HG03045 (cell line): ENCODE measurements at regions not wholly inside any gene's neighbourhood (a gene's known extent, or its start where the extent isn't known, plus 50 kb on each side); places are given as distances from the start of the nearest gene placed in this dataset.
"Not testable (repeated sequence)": the region's sequence is repeated elsewhere in the genome, so short reads cannot be mapped to it uniquely, and the experiment has no call there.

Experiments
- ATAC-seq: cut with Tn5 transposase; IDR thresholded peaks from one replicate; pipeline ENCODE4 v1.9.1; 2021; ENCODE audit warnings: mild to moderate bottlenecking, moderate library complexity; ENCODE audit not compliant: unreplicated experiment

DNA sequence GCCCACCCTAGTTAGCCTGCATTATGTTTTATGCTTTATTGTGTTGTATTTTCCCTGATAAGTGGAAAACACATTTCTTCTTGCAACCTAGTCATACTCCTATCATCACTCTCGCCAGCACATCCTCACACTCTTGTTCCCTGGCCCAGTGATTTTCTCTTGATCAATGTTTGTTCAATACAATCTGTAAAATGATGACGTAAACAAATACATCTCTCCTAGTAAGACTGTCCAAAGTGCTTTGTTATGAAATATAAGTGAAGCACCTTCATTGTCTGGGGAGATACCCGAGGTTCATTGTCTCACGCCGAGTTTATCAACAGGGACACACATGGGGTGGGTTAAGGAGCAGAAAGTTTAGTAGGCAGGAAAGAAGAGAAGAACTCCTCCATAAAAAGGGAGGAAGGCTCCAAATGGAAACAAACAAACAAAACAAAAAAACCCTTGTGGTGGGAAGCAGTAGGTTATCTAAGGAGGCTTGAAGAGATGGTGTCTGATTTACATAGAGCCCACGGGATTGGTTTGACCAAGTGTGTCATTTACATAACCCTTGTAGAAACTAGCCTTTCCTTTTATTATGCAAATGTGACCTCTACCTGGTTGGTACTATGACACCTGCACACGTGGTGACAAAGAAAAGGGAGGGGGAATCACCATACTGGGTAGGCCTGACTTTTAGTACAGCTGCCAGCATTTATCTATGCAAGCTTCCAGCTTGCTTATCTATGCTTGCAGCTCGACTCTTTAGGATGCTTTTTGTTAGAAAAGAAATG, 1317.9 kb upstream of the SPRY2 start:
- no peak for ATAC-seq

DNA sequence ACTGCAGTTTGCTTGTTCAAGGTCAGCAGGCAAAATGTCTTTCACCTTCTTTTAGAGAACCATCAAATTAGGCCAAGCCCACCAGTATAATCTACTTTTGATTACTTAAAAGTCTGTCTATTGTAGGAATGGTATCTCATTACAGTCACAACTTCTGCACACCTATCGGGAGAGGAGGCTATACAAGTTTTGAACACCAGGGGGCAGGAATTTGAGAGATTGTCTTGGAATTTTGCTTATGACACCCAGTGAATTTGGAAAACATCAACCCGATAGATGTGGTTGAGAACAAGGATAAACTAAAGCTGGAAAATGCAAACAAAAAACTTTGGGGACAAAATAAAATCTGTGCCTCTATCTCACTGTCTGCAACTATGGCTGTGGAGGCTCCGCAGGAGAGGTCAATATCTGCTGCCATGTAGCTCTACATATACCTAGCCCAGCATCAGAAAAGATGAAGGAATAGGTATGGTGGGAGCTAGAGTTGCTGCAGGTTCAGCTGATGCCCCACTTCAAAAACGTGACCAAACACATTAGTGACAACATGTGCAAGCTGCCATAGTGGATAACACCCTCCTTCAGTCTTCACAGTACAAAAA, 1299.2 kb upstream of the SPRY2 start:
- ATAC-seq, result no peak

DNA sequence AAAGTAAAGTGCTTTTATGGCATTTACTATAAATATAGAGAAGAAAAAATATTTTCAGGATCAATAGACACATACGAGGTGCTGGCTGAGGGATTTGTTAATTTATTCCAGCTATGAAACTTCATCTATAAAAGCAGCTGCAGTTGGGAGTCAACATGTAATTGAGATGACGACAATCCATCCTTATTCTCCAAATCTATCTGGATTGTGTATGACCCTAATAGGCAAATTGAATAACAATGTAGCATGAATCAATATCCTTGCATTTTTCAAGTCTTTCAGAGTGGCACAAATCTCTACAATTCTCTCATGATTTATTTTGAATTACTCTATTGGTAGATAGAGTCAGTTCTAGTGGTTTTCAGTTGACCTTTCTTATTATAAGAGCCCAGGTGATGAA, 1296.5 kb upstream of the SPRY2 start:
- ATAC-seq, result no peak

DNA sequence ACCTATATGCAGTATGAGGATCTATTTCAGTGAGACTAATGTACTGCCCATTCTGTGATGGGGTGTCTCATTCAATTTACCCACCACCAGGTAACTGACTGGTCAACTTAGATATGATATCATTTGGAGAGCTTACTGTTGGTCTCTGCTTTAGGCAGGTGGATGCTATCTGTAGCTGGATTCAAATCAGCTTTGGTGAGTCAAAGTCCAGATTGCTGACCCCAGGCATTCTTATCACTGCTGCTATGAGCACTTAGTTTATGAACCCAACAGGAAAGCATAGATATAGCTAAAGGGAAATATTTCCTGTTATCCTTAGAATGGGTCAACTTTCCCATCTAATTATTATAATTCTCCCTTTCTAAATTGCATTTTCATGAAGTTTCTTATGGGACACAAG, 1295.2 kb upstream of the SPRY2 start:
- no peak for ATAC-seq

DNA sequence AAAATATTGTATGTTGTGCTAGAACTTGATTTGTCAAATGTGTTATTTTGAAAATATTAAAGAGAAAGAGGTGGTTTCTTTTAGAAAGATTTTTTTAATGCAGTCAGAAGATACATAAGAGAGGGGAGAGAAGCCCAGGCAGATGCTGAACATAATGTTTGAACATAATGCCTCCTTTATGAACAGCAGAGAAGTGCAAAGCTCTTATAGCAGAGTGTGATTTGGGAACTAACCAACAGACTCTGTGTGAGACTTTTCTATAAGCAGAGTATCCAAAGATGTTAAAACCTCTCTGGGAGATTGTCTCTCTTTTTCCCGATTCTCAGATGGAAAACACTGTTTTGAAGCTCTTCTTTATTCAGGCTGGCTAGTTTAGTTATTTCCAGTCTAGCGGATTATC, 1274.1 kb upstream of the SPRY2 start:
- no peak for ATAC-seq

DNA sequence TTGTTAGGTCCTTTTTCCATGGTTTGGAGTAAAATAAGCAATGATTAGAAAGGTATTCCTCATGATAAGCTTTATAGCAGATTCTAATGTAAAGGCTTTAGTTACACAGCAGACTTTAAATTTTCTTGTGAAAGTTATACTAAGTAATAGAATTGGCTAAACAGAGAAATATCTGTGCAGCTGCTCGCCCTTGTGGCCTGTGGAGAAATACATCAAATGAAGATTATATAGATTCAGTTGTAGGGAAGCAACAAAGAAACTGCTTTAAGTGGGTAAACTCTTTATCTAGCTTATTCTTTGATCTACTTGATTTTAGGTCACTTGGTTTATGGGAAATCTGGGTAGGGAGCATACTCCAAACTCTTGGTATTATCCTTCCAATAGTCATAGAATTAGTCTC, 1269.7 kb upstream of the SPRY2 start:
- ATAC-seq, result no peak

DNA sequence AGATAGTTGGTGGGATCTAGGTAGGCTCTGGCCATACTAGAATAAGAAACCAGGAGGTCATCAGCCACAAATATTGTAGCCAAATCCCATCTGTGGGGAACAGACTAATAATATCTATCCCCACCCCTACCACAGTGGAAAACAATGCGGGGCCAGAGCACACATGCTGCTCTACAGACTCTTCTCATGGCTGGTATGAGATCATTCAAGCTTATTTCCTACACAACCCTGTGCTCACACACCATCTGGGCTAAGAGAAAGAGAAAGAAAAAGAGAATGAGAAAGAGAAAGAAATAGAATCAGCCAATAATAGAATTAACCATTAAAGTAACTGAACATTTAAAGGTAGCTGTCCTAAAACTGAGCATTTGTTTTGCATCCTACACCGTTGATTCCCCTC, 1268.4 kb upstream of the SPRY2 start:
- ATAC-seq, result no peak

DNA sequence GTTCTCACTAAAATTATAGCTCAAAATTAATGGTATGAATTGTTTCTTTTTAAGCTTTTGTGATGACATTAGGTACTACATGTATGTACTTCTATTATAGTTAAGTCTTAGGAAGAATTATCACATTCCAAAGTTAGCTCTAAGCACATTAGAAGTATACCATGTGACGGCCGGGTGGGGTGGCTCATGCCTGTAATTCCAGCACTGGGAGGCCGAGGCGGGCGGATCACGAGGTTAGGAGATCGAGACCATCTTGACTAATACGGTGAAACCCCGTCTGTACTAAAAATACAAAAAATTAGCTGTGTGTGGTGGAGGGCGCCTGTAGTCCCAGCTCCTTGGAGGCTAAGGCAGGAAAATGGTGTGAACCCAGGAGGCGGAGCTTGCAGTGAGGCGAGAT, 1265.1 kb upstream of the SPRY2 start:
- ATAC-seq, result no peak

DNA sequence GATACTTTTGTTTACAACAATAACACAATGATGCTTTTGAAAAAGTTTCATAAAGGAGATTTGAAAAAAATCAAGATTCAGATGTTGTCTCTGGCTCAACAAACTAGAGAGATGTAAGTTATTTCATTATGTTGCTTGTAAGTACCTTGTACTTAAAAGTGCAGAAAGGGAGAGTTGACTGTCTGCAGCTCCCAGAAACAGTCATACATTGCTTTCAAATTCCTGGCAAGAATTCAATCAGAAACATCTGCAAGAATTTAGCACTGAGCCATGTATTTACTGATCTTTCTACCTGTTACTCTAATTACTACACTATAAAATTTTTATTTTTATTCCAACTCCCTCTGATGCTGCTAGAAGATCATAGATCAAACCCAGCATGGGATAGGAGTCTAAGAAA, 1261.3 kb upstream of the SPRY2 start:
- ATAC-seq, result no peak

DNA sequence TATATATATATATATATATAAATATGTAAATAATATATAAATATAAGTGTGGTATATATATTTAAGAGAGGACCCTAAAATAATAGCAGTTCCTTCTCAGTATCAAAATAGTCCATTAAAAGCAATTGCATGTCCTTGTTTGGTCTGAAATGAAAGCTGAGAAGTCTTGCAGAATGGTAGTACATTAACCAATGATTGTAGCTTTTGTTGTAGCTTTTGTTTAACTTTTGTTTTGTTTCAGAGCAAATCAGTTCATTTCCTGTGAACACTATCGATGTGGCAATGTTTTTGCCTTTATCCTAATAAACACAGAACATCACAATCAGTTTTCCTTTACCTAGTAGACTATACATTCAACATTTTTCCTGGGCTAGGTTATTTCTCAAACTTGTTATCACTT, 1256.2 kb upstream of the SPRY2 start:
- ATAC-seq, result no peak

DNA sequence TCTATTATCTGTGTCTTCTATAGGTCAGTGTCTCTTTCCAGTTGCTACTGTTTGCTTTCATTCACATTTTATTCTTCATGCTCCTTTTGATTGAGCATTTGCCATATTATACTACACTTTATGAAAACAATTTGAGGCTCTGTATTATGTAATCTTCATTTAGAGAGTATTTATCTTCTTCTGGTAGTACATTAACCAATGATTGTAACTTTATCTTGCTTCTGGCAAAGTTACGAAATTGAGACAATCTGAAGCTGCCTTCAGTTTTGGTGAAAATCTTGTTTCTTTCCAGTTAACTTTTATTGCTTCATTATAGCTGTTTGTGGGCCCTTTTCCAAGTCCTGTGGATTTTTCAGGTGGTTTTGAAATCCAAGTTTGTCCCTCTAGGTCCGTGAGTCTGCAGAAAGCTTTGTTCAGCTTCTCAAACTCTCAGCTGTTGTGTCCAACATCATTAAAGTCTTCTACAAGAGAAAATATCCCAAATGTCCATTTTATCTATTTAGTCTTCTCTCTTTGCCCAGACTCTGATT, 1255.4 kb upstream of the SPRY2 start:
- no peak for ATAC-seq

DNA sequence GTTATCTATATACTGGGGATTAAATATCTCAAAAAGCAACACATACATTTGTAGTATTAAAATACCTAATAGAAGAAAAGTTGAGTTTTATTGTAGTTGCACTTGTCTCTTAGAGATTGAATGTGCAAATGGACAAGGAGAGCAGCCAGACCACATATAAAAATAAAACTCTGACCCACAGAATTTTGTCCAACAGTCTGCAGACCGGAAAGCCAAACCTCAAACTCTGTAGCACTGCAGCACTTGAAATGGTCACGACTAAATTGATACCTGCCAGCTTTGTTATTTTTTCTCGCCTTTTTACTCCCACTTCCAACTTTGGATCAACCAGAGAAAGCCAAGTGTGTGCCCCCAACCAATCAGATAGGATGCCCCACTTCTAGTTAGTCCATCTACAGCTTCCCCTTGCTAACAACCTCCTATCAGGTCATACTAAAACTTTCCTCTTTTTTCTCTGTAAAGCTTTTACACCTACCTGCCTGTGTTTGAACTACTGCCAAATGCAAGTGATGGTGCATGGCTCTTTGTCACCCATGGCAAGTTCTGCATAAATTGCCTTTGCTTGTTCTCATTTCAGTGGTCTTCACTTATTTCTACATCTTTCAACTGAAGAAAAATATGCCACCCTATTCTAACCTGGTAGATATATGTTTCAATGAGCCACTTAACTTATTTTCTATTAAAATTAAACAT, 1250.7 kb upstream of the SPRY2 start:
- no peak for ATAC-seq

DNA sequence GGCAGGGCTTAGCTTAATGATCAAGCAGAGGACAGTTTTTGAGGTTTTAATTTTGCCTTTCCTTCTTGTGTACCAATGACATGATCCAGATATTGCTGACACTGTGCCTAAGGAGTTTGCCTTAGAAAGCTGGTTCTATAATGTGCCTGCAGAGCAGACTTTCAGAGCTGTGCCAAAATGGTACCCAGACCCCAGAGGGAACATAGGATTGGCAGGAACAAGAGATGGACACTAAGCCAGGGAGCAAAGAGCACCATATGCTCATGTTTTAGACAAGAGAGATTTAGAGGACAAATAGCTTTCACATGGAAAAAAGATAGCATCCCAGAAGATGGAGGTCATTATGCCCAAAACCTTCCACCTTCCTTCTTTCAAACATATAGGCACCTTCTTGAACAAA, 1241.5 kb upstream of the SPRY2 start:
- no peak for ATAC-seq

DNA sequence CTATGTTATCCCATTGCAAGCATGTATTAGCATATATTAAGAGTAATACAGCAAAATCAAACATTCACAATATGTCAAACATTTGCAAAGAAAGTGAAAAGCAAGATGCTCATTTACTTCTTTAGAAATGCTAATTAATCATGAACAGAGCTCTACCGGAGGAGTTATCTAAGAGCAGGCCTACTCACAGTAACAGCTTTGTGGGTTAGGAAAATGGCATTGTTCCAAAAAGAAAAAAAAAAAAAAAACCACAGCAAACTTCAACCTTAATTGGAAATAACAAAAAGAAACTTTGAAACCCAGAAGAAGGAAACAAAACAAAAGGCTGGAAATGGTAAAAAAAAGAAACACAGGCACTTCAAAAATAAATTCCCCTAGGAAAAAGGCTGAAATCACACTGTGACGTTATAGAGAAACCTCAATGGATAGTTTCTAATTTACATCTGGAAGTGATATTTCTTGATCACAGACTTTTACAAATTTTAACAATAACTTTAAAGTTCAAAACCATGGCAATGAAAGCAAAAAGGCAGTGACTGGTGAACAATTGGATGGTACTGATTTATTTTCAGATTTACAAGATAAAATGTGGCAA, 1236.8 kb upstream of the SPRY2 start:
- ATAC-seq, result no peak

DNA sequence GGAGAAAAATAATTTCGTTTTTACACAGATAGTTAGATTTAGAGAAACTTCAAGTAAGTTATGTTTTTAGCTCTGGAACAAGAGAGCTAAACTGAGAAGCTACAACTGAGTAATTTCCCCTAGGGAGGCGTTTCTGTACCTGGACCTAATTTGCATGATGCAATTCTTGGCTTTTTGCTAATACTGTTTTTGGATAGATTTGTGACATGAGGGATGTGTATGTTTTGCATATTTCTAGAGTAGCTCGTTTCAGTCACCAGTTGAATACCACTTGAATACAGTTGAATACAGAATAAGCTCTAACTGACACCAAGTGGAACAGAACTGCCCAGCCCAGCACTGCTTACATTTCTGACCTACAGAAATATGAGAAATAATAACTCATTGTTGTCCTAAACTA, 1227.9 kb upstream of the SPRY2 start:
- ATAC-seq, result no peak

DNA sequence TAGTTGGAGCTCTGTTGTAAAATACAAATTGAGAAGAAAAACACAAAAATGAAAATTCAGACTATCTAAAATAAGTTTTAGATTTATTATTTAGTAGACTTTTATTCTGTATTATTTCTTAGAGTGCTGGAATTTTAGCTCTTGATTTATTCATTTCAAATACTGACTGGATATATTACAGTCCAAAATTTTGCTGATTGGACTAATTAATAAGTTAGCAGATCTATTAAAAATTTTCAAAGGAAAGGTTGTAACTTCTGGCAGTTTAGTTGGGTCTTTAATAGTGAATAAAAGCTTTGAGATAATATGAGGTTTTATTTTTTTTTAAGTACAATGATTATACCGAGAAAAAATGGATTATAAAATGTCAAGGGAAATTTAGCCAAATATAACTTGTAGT, 1224.9 kb upstream of the SPRY2 start:
- no peak for ATAC-seq

DNA sequence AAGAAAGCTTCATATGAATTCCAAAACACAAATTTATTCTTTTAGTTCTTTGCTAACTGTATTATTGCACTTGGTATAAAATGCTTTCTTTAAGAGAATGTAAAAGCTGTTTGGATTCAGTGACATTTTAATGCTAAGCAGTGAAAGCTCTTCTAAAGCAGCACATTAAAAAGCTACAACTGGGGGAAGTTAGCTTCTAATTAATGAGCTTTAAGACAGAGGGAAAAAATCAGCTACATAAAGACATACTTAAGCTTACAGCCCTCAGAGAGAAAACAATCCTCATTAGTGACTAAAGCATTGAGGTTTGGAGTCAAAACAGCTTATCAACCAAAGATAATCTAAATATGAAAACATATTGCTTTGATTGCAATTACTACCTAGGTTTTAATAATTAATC, 1222.2 kb upstream of the SPRY2 start:
- no peak for ATAC-seq

DNA sequence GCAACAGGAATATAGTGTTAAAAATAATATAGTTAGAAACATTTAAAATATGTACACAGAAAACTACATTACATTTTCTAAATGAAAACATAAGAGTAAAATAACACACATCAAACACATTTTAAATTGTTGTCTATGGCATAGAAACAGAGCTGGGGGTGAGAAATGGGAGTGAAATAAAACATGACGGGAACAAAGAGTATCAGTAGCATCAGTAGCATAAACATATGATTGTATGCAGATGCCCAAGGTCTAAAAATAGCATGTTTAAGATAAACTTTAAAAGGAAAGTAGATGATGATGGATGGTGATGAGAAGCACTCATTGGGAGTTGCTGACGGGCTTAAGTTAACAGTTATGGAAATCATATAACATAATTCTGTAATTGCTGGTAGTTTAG, 1221.7 kb upstream of the SPRY2 start:
- no peak for ATAC-seq

DNA sequence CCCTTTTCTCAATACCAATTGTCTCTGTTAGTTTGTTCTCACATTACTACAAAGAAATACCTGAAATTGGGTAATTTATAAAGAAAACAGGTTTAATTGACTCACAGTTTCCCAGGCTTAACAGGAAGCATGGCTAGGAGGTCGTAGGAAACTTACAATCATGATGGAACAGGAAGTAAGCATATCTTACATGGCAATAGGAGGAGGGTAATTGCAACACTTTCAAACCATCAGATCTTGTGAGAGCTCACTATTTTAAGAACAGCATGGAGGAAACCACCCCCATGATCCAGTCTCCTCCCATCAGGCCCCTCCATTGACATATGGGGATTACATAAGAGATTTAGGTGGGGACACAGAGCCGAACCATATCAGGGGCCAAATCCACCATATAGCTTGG, 1210.1 kb upstream of the SPRY2 start:
- no peak for ATAC-seq

DNA sequence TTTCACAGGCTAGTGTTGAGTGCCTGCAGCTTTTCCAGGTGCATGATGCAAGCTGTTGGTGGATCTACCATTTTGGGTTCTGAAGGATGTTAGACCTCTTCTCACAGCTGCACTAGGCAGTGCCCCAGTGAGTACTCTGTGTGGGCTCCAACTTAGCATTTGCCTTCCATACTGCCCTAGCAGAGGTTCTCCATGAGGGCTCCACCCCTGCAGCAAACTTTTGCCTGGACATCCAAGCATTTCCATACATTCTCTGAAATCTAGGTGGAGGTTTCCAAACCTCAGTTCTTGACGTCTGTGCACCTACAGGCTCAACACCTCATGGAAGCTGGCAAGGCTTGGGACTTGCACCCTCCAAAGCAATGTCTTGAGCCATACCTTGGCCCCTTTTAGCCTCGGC, 1205.4 kb upstream of the SPRY2 start:
- not testable (repeated sequence) for ATAC-seq

DNA sequence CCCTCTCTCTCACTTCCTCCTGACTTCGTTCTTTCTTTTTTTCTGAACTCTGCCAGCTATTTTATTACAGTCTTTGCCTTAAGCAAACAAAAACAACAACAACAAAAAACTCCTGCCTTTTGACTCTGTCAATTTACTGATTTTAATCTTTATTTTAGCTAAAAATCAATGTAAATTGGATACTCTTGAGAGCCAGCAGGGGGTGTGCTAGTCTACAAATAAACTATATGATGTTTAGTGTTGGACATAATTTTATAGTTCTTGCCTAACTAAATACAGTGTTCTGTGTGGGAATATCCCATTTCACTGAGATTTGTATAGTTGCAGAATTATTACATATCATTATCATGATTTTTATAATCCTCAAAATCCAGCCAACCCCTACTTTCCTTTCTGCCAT, 1199.9 kb upstream of the SPRY2 start:
- ATAC-seq, result no peak
